ENCODE measurements at regions not wholly inside any gene's neighbourhood (a gene's known extent, or its start where the extent isn't known, plus 50 kb on each side); places are given as distances from the start of the nearest gene placed in this dataset.
"Not testable (repeated sequence)": the region's sequence is repeated elsewhere in the genome, so short reads cannot be mapped to it uniquely, and the experiment has no call there.

DNA sequence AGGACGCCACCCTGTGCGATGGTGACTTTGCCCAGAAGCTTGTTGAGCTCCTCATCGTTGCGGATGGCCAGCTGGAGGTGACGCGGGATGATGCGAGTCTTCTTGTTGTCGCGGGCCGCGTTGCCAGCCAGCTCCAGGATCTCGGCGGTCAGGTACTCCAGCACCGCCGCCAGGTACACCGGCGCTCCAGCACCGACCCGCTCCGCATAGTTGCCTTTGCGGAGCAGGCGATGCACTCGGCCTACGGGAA, 97.9 kb downstream of the OR2B2 start:
- peak overlapping the region; percentile 46 for H3K4me2 ChIP-seq (ENCODE audit: insufficient read depth, low read length, poor library complexity, severe bottlenecking)
- not testable (repeated sequence) for H3K4ac ChIP-seq (ENCODE audit: low read length)
- peak overlapping the region; percentile 59 for H3K27ac ChIP-seq (replicated peaks; ENCODE audit: low read length)

DNA sequence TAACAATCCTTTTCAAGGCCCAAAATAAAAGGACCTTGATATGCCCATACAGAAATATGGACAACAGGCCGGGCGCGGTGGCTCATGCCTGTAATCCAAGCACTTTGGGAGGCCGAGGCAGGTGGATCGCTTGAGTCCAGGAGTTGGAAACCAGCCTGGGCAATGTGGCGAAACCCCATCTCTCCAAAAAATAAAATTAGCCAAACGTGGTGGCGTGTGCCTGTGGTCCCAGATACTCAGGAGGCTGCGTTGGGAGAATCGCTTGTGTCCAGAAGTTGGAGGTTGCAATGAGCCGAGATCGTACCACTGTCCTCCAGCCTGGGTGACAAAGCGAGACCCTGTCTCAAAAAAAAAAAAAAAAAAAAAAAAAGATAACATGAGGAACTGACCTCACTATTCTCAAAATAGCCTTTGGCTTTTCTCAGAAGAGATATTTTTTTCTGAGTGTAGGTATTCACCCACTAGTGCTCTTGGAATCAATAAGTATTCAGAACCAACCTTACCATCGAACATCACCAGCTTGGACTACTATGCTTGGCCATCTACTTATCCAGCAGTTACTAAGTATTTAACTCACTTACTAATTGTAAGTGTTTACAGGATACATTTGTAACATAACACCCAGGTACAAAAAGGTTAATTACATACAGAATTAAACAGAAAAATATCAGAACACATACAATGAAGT, 99.2 kb downstream of the OR2B2 start:
- WGBS, 2 donors (ENCODE audit: extremely low coverage in 2 of 2, insufficient read length in 2 of 2, insufficient replicate concordance in 1 of 2): no CpG with 5 or more reads among the region's 14 CpGs
- no peak overlapping the region for H3K18ac ChIP-seq (ENCODE audit: low read length)
- H2BK120ac ChIP-seq (ENCODE audit: low read depth, low read length): no peak overlapping the region
- H3K4me1 ChIP-seq (ENCODE audit: control insufficient read depth in 2 of 2, insufficient read depth in 1 of 2, low read depth in 1 of 2, low read length in 2 of 2): peaks cover 2 to 7% of the 10 kb centered on the region in 2 donors
- H2AFZ ChIP-seq (ENCODE audit: low read length): no peak overlapping the region
- peak overlapping the region; percentile 14 for H3K4me2 ChIP-seq (ENCODE audit: insufficient read depth, low read length, poor library complexity, severe bottlenecking)
- H3K4ac ChIP-seq (ENCODE audit: low read length): no peak overlapping the region
- H3K79me1 ChIP-seq (ENCODE audit: low read depth, low read length): peaks cover 4% of the 10 kb centered on the region
- no peaks in the 10 kb centered on the region for H3K36me3 ChIP-seq (replicated peaks in 1 of 2; ENCODE audit: control insufficient read depth in 2 of 2, insufficient read depth in 2 of 2, low read length in 2 of 2)
- H2BK5ac ChIP-seq (ENCODE audit: low read length): no peak overlapping the region
- H4K91ac ChIP-seq (ENCODE audit: low read depth, low read length, poor library complexity): no peak overlapping the region
- no peaks in the 10 kb centered on the region for H3K27me3 ChIP-seq (ENCODE audit: control insufficient read depth in 3 of 3, insufficient read depth in 3 of 3, low read depth in 1 of 3, low read length in 3 of 3)
- H3K9me3 ChIP-seq (replicated peaks in 1 of 2; ENCODE audit: control insufficient read depth in 2 of 2, insufficient read depth in 1 of 2, low read depth in 1 of 2, low read length in 2 of 2): no peaks in the 10 kb centered on the region
- no peak overlapping the region for H4K8ac ChIP-seq (ENCODE audit: low read depth, low read length)
- H2BK15ac ChIP-seq (ENCODE audit: low read length): no peak overlapping the region
- no peak overlapping the region for H3K9ac ChIP-seq (ENCODE audit: low read depth, low read length, poor library complexity)
- H3K14ac ChIP-seq (ENCODE audit: low read length): no peak overlapping the region
- DNase-seq (ENCODE audit: low spot score): no peak
- H3K4me3 ChIP-seq (ENCODE audit: low read length in 2 of 2): peak overlapping the region in 1 of 2 donors; percentile 44
- H2BK12ac ChIP-seq (ENCODE audit: low read length): no peak overlapping the region
- peak overlapping the region; percentile 75 for H3K27ac ChIP-seq (replicated peaks; ENCODE audit: low read length)
- no peak overlapping the region for H3K23ac ChIP-seq (ENCODE audit: low read depth, low read length, poor library complexity)
- H2AK5ac ChIP-seq (ENCODE audit: low read depth, low read length): no peak overlapping the region

More for the DNA sequence above, 97.9 kb downstream of the OR2B2 start:
- H3K14ac ChIP-seq (ENCODE audit: low read length); H3K36me3 ChIP-seq (replicated peaks in 1 of 2; ENCODE audit: control insufficient read depth in 2 of 2, insufficient read depth in 2 of 2, low read length in 2 of 2); H2AK5ac ChIP-seq (ENCODE audit: low read depth, low read length); H3K4me1 ChIP-seq (ENCODE audit: control insufficient read depth in 2 of 2, insufficient read depth in 1 of 2, low read depth in 1 of 2, low read length in 2 of 2); H4K8ac ChIP-seq (ENCODE audit: low read depth, low read length); H2AFZ ChIP-seq (ENCODE audit: low read length); H3K27me3 ChIP-seq (ENCODE audit: control insufficient read depth in 3 of 3, insufficient read depth in 3 of 3, low read depth in 1 of 3, low read length in 3 of 3); H3K23ac ChIP-seq (ENCODE audit: low read depth, low read length, poor library complexity); H3K9me3 ChIP-seq (replicated peaks in 1 of 2; ENCODE audit: control insufficient read depth in 2 of 2, insufficient read depth in 1 of 2, low read depth in 1 of 2, low read length in 2 of 2); H2BK12ac ChIP-seq (ENCODE audit: low read length); H2BK15ac ChIP-seq (ENCODE audit: low read length); H2BK120ac ChIP-seq (ENCODE audit: low read depth, low read length); H3K18ac ChIP-seq (ENCODE audit: low read length); H3K9ac ChIP-seq (ENCODE audit: low read depth, low read length, poor library complexity); H2BK5ac ChIP-seq (ENCODE audit: low read length); H4K91ac ChIP-seq (ENCODE audit: low read depth, low read length, poor library complexity); DNase-seq (ENCODE audit: low spot score); H3K79me1 ChIP-seq (ENCODE audit: low read depth, low read length): not testable (repeated sequence)
- no CpG with 5 or more reads among the region's 24 CpGs for WGBS, 2 donors (ENCODE audit: extremely low coverage in 2 of 2, insufficient read length in 2 of 2, insufficient replicate concordance in 1 of 2)
- H3K4me3 ChIP-seq (ENCODE audit: low read length in 2 of 2): peak overlapping the region; percentile 44 to 82

- Histone ChIP-seq H2BK5ac (ENCODE audit: low read length) (no peak overlapping the region), H3K79me1 (ENCODE audit: low read depth, low read length) (peaks cover 4% of the 10 kb centered on the region), H4K91ac (ENCODE audit: low read depth, low read length, poor library complexity) (no peak overlapping the region), H3K36me3 (replicated peaks in 1 of 2; ENCODE audit: control insufficient read depth in 2 of 2, insufficient read depth in 2 of 2, low read length in 2 of 2) (no peaks in the 10 kb centered on the region), H2BK12ac (ENCODE audit: low read length) (no peak overlapping the region), H3K9me3 (replicated peaks in 1 of 2; ENCODE audit: control insufficient read depth in 2 of 2, insufficient read depth in 1 of 2, low read depth in 1 of 2, low read length in 2 of 2) (no peaks in the 10 kb centered on the region), H3K14ac (ENCODE audit: low read length) (no peak overlapping the region), H2BK15ac (ENCODE audit: low read length) (no peak overlapping the region), H3K4me2 (ENCODE audit: insufficient read depth, low read length, poor library complexity, severe bottlenecking) (peak overlapping the region; percentile 4), H2BK120ac (ENCODE audit: low read depth, low read length) (no peak overlapping the region), H3K27ac (replicated peaks; ENCODE audit: low read length) (peak overlapping the region; percentile 75), H3K18ac (ENCODE audit: low read length) (no peak overlapping the region), H3K4ac (ENCODE audit: low read length) (no peak overlapping the region), H2AFZ (ENCODE audit: low read length) (no peak overlapping the region), H4K8ac (ENCODE audit: low read depth, low read length) (no peak overlapping the region), H3K4me3 (ENCODE audit: low read length in 2 of 2) (no peak overlapping the region), H2AK5ac (ENCODE audit: low read depth, low read length) (no peak overlapping the region), H3K27me3 (ENCODE audit: control insufficient read depth in 3 of 3, insufficient read depth in 3 of 3, low read depth in 1 of 3, low read length in 3 of 3) (no peaks in the 10 kb centered on the region), H3K4me1 (ENCODE audit: control insufficient read depth in 2 of 2, insufficient read depth in 1 of 2, low read depth in 1 of 2, low read length in 2 of 2) (peaks cover 2 to 7% of the 10 kb centered on the region in 2 donors), H3K9ac (ENCODE audit: low read depth, low read length, poor library complexity) (no peak overlapping the region), H3K23ac (ENCODE audit: low read depth, low read length, poor library complexity) (no peak overlapping the region)
- no peak for DNase-seq (ENCODE audit: low spot score)
- WGBS, 2 donors (ENCODE audit: extremely low coverage in 2 of 2, insufficient read length in 2 of 2, insufficient replicate concordance in 1 of 2): no CpG with 5 or more reads among the region's 6 CpGs
Measured at GRCh38 chr6:27812078-27812804, 100.0 kb downstream of the OR2B2 start.

DNA sequence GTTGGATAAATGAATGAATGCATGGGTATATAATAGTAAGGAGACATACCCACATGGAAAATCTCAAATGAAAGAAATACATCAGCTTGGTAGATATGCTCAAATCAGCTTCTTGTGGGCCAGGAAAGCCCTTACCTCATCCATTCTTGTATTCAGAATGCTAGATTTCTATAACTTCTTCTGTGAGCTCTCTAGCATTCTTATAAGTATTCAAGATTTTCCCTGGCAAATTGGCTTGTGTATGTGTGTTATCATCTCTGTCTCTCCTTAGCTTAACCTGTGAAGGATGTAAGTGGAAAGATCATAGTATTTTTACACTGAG, 100.8 kb downstream of the OR2B2 start:
- no peaks in the 10 kb centered on the region for H3K27me3 ChIP-seq (ENCODE audit: control insufficient read depth in 3 of 3, insufficient read depth in 3 of 3, low read depth in 1 of 3, low read length in 3 of 3)
- peak overlapping the region; percentile 85 for H3K27ac ChIP-seq (replicated peaks; ENCODE audit: low read length)
- no peak for DNase-seq (ENCODE audit: low spot score)
- H3K4me2 ChIP-seq (ENCODE audit: insufficient read depth, low read length, poor library complexity, severe bottlenecking): peak overlapping the region; percentile 53
- no peak overlapping the region for H2BK12ac ChIP-seq (ENCODE audit: low read length)
- peaks cover 4% of the 10 kb centered on the region for H3K79me1 ChIP-seq (ENCODE audit: low read depth, low read length)
- no peaks in the 10 kb centered on the region for H3K36me3 ChIP-seq (replicated peaks in 1 of 2; ENCODE audit: control insufficient read depth in 2 of 2, insufficient read depth in 2 of 2, low read length in 2 of 2)
- H3K9me3 ChIP-seq (replicated peaks in 1 of 2; ENCODE audit: control insufficient read depth in 2 of 2, insufficient read depth in 1 of 2, low read depth in 1 of 2, low read length in 2 of 2): no peaks in the 10 kb centered on the region
- H3K4ac ChIP-seq (ENCODE audit: low read length): no peak overlapping the region
- no peak overlapping the region for H3K18ac ChIP-seq (ENCODE audit: low read length)
- H3K14ac ChIP-seq (ENCODE audit: low read length): no peak overlapping the region
- peaks cover 4 to 7% of the 10 kb centered on the region in 2 donors for H3K4me1 ChIP-seq (ENCODE audit: control insufficient read depth in 2 of 2, insufficient read depth in 1 of 2, low read depth in 1 of 2, low read length in 2 of 2)
- no peak overlapping the region for H2AK5ac ChIP-seq (ENCODE audit: low read depth, low read length)
- no peak overlapping the region for H4K91ac ChIP-seq (ENCODE audit: low read depth, low read length, poor library complexity)
- no peak overlapping the region for H3K9ac ChIP-seq (ENCODE audit: low read depth, low read length, poor library complexity)
- no peak overlapping the region for H2BK120ac ChIP-seq (ENCODE audit: low read depth, low read length)
- H2AFZ ChIP-seq (ENCODE audit: low read length): no peak overlapping the region
- H4K8ac ChIP-seq (ENCODE audit: low read depth, low read length): no peak overlapping the region
- no peak overlapping the region for H2BK5ac ChIP-seq (ENCODE audit: low read length)
- H3K23ac ChIP-seq (ENCODE audit: low read depth, low read length, poor library complexity): no peak overlapping the region
- H3K4me3 ChIP-seq (ENCODE audit: low read length in 2 of 2): peak overlapping the region in 1 of 2 donors; percentile 88
- H2BK15ac ChIP-seq (ENCODE audit: low read length): no peak overlapping the region
